Activated B cell treated with CpG ODN at 0.5 μM for 24 hours (primary cell): ENCODE measurements at regions not wholly inside any gene's neighbourhood (a gene's known extent, or its start where the extent isn't known, plus 50 kb on each side); places are given as distances from the start of the nearest gene placed in this dataset.

Experiments
- ATAC-seq: fragments of 200-7000 bp; cut with Tn5 transposase; one replicate; pipeline ENCODE4 v1.10.0; 2021; ENCODE audit warnings: low read depth, mild to moderate bottlenecking, moderate library complexity
- CTCF ChIA-PET: fragments of 350-600 bp; sonication (Branson Sonifier 250); formaldehyde crosslinking; loops from one replicate; lab custom pipeline; 2021; ENCODE audit warnings: antibody characterized with exemption; lab: Charles Lee
- POLR2A ChIA-PET: fragments of 350-600 bp; sonication (Branson Sonifier 250); formaldehyde crosslinking; loops from one replicate; lab custom pipeline; 2021; ENCODE audit warnings: antibody characterized with exemption; lab: Charles Lee
- DNase-seq: peaks from one replicate; pipeline ENCODE4 v3.0.0; 2022
- H3K27ac Mint-ChIP-seq: one replicate; pipeline ENCODE4 v1.8.0; 2020; ENCODE audit warnings: mixed read lengths
- H3K27me3 Mint-ChIP-seq: one replicate; pipeline ENCODE4 v1.8.0; 2021; ENCODE audit warnings: mixed read lengths
- H3K36me3 Mint-ChIP-seq: one replicate; pipeline ENCODE4 v1.8.0; 2021; ENCODE audit warnings: low read depth, mixed read lengths
- H3K4me1 Mint-ChIP-seq: one replicate; pipeline ENCODE4 v1.8.0; 2021; ENCODE audit warnings: mixed read lengths
- H3K4me3 Mint-ChIP-seq: one replicate; pipeline ENCODE4 v1.8.0; 2020; ENCODE audit warnings: mild to moderate bottlenecking, mixed read lengths
- H3K9me3 Mint-ChIP-seq: one replicate; pipeline ENCODE4 v1.8.0; 2020; ENCODE audit warnings: mixed read lengths
- intact Hi-C: fragments of 100-400 bp; cut with micrococcal nuclease; formaldehyde crosslinking; loops from one replicate; pipeline ENCODE4 v1.15.1; 2024
- TF ChIP-seq, protein P1 (sequence below): fragments of 200-600 bp; IDR thresholded peaks from one replicate; pipeline ENCODE4 v1.8.0; 2022; ENCODE audit warnings: antibody characterized with exemption, mild to moderate bottlenecking

DNA sequence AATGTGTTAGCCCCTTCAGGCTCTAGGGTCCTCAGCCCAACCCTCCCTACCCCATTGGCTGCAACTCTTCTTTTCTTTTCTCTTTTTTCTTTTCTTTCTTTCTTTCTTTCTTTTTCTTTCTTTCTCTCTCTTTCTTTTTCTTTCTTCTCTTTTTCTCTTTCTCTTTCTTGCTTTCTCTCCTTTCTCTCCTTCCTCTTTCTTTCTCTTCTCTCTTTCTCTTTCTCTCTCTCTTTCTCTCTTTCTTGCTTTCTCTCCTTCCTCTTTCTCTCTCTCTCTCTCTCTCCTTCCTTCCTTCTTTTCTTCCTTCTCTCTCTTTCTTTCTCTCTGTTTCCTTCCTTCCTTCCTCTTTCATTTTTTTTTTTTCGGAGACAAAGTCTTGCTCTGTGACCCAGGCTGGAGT is 458.9 kb downstream of the TYW1 start:
- no peak overlapping the region for H3K4me3 Mint-ChIP-seq
- H3K27ac Mint-ChIP-seq, result no peak overlapping the region
- CTCF ChIA-PET, result no interaction called here
- H3K4me1 Mint-ChIP-seq, result no peaks in the 10 kb centered on the region
- POLR2A ChIA-PET, result no interaction called here
- ATAC-seq (no peak), DNase-seq (no peak)
- intact Hi-C loops, result no loop called here
- no peaks in the 10 kb centered on the region for H3K27me3 Mint-ChIP-seq
- H3K9me3 Mint-ChIP-seq, result no peaks in the 10 kb centered on the region
- TF ChIP-seq, protein P1, sequence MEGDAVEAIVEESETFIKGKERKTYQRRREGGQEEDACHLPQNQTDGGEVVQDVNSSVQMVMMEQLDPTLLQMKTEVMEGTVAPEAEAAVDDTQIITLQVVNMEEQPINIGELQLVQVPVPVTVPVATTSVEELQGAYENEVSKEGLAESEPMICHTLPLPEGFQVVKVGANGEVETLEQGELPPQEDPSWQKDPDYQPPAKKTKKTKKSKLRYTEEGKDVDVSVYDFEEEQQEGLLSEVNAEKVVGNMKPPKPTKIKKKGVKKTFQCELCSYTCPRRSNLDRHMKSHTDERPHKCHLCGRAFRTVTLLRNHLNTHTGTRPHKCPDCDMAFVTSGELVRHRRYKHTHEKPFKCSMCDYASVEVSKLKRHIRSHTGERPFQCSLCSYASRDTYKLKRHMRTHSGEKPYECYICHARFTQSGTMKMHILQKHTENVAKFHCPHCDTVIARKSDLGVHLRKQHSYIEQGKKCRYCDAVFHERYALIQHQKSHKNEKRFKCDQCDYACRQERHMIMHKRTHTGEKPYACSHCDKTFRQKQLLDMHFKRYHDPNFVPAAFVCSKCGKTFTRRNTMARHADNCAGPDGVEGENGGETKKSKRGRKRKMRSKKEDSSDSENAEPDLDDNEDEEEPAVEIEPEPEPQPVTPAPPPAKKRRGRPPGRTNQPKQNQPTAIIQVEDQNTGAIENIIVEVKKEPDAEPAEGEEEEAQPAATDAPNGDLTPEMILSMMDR, result no peak
- H3K36me3 Mint-ChIP-seq, result no peaks in the 10 kb centered on the region

GRCh38 chr7:67462781-67463191 is 466.2 kb downstream of the TYW1 start:
- intact Hi-C loops, result no loop called here
- ATAC-seq (no peak), DNase-seq (no peak)
- Mint-ChIP-seq H3K4me3 (no peak overlapping the region), H3K9me3 (peaks cover 4% of the 10 kb centered on the region), H3K36me3 (no peaks in the 10 kb centered on the region), H3K27ac (no peak overlapping the region), H3K4me1 (no peaks in the 10 kb centered on the region), H3K27me3 (no peaks in the 10 kb centered on the region)
- TF ChIP-seq, protein P1, result no peak
- ChIA-PET POLR2A (no interaction called here), CTCF (no interaction called here)

DNA sequence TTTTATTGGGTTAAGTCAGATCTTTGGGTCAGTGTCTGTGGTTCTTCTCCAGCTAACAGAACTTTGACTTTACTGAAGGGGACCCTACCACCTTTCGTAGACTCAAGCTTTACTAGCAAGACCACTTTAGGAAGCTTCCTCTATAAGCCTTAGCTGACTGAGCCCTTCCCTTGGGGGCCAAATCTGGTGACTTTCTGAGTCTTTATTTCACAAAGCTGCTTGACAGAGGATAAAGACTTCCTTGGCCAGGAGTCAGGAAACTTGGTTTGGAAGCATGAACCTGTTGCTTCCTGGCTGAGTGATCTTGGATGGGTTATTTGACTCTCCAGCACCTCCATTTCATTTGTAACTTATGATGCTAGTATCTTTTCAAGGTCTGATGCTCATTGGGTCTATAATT is 466.7 kb downstream of the TYW1 start:
- CTCF ChIA-PET, result no interaction called here
- peaks cover 5% of the 10 kb centered on the region for H3K9me3 Mint-ChIP-seq
- intact Hi-C loops, result no loop called here

DNA sequence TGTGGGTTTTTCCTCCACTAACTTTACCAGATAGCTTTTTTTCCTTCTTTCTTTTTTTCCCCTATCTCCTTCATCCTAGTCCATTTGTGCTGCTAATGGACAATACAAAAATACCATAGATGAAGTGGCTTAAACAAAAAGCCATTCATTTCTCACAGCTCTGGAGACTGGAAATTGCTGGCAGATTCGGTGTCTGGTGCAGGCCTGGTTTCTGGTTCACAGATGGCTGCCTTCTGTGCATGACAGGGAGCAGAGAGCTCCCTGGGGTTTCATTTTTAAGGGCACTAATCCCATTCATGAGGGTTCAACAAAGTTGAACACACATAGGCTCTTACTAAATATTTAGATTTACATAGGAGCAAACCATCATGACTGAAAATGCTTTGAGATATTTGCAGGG is 467.4 kb downstream of the TYW1 start:
- Mint-ChIP-seq H3K27ac (no peak overlapping the region), H3K27me3 (no peaks in the 10 kb centered on the region), H3K9me3 (peaks cover 10% of the 10 kb centered on the region), H3K4me1 (no peaks in the 10 kb centered on the region), H3K36me3 (no peaks in the 10 kb centered on the region), H3K4me3 (no peak overlapping the region)
- CTCF ChIA-PET, result no interaction called here
- TF ChIP-seq, protein P1, result no peak
- ATAC-seq (no peak), DNase-seq (no peak)
- POLR2A ChIA-PET, result no interaction called here
- intact Hi-C loops, result no loop called here

More for the DNA sequence above, 466.7 kb downstream of the TYW1 start:
- H3K4me1 Mint-ChIP-seq, result no peaks in the 10 kb centered on the region
- POLR2A ChIA-PET, result no interaction called here
- H3K4me3 Mint-ChIP-seq, result no peak overlapping the region
- no peaks in the 10 kb centered on the region for H3K36me3 Mint-ChIP-seq
- DNase-seq (no peak), ATAC-seq (no peak)
- no peaks in the 10 kb centered on the region for H3K27me3 Mint-ChIP-seq
- no peak overlapping the region for H3K27ac Mint-ChIP-seq
- TF ChIP-seq, protein P1, result no peak

GRCh38 chr7:67466109-67466508 is 469.5 kb downstream of the TYW1 start:
- DNase-seq, result no peak
- Mint-ChIP-seq H3K27me3 (no peaks in the 10 kb centered on the region), H3K36me3 (no peaks in the 10 kb centered on the region), H3K4me3 (no peak overlapping the region), H3K27ac (no peak overlapping the region), H3K9me3 (peaks cover 10% of the 10 kb centered on the region), H3K4me1 (no peaks in the 10 kb centered on the region)
- intact Hi-C loops, result no loop called here
- TF ChIP-seq, protein P1, result no peak
- ChIA-PET CTCF (no interaction called here), POLR2A (no interaction called here)
- ATAC-seq, result no peak
